HG02981 (cell line): ENCODE measurements at regions not wholly inside any gene's neighbourhood (a gene's known extent, or its start where the extent isn't known, plus 50 kb on each side); places are given as distances from the start of the nearest gene placed in this dataset.

Source experiments
- ATAC-seq: cut with Tn5 transposase; IDR thresholded peaks from one replicate; pipeline ENCODE4 v1.9.1; 2021; ENCODE audit warnings: mild to moderate bottlenecking, moderate library complexity; ENCODE audit not compliant: unreplicated experiment

GRCh38 chr16:5589812-5590373 lies 492.3 kb upstream of the EEF2KMT start:
- no peak for ATAC-seq

- ATAC-seq: no peak
Measured at GRCh38 chr16:5584109-5584508, 486.5 kb upstream of the EEF2KMT start.

GRCh38 chr16:5582529-5582928 lies 484.9 kb upstream of the EEF2KMT start:
- ATAC-seq: no peak

GRCh38 chr16:5581908-5582307 lies 484.3 kb upstream of the EEF2KMT start:
- ATAC-seq: no peak

GRCh38 chr16:5581428-5581827 lies 483.8 kb upstream of the EEF2KMT start:
- ATAC-seq: no peak

GRCh38 chr16:5580772-5581171 lies 483.2 kb upstream of the EEF2KMT start:
- no peak for ATAC-seq

GRCh38 chr16:5580296-5580695 lies 482.7 kb upstream of the EEF2KMT start:
- no peak for ATAC-seq

GRCh38 chr16:5578980-5579379 lies 481.4 kb upstream of the EEF2KMT start:
- no peak for ATAC-seq

GRCh38 chr16:5577463-5577862 lies 479.9 kb upstream of the EEF2KMT start:
- no peak for ATAC-seq

GRCh38 chr16:5575646-5576245 lies 478.2 kb upstream of the EEF2KMT start:
- no peak for ATAC-seq

- ATAC-seq: no peak
Measured at GRCh38 chr16:5575121-5575520, 477.5 kb upstream of the EEF2KMT start.

GRCh38 chr16:5572056-5572455 lies 474.5 kb upstream of the EEF2KMT start:
- no peak for ATAC-seq

- no peak for ATAC-seq
Measured at GRCh38 chr16:5571446-5571845, 473.9 kb upstream of the EEF2KMT start.

- no peak for ATAC-seq
Measured at GRCh38 chr16:5561800-5562199, 464.2 kb upstream of the EEF2KMT start.

GRCh38 chr16:5560084-5560483 lies 462.5 kb upstream of the EEF2KMT start:
- ATAC-seq: no peak

GRCh38 chr16:5557966-5558365 lies 460.4 kb upstream of the EEF2KMT start:
- no peak for ATAC-seq

- no peak for ATAC-seq
Measured at GRCh38 chr16:5557448-5557847, 459.9 kb upstream of the EEF2KMT start.

- no peak for ATAC-seq
Measured at GRCh38 chr16:5556158-5556810, 458.7 kb upstream of the EEF2KMT start.

GRCh38 chr16:5551909-5552308 lies 454.3 kb upstream of the EEF2KMT start:
- no peak for ATAC-seq

GRCh38 chr16:5549802-5550201 lies 452.2 kb upstream of the EEF2KMT start:
- no peak for ATAC-seq

GRCh38 chr16:5541356-5541755 lies 443.8 kb upstream of the EEF2KMT start:
- ATAC-seq: no peak

- no peak for ATAC-seq
Measured at GRCh38 chr16:5537347-5537746, 439.8 kb upstream of the EEF2KMT start.
